ENCODE measurements at regions not wholly inside any gene's neighbourhood (a gene's known extent, or its start where the extent isn't known, plus 50 kb on each side); places are given as distances from the start of the nearest gene placed in this dataset.

DNA sequence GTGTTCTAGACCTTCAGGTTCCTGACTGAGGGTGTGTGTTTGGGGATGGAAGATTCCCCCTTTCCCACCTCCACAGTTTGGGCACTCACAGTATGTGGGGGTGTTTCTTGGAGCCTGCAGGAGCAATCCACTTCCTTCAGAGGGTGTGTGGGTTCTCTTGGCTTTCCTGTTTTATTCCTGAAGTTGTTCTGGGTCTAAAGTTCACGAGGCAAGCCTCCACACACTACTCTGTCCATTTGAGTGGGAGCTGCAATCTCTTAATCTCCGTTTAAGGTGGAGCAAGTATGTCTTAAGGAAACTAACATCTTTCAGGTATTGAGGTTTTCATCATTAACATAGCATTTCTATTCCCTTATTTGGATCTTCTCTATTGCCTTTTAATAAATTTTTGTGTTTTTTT lies 141.8 kb downstream of the TENT5C start:
- TF ChIP-seq CTCF (conservative IDR thresholded peaks at IDR 0.05 in 1 of 2, IDR thresholded peaks at IDR 0.05 in 1 of 2; ENCODE audit: low read depth in 1 of 2, low read length in 2 of 2) (no peak), EZH2 (IDR thresholded peaks at IDR 0.05; ENCODE audit: low read length, missing control alignments) (no peak)
